Lower leg skin (tissue), 3 donors: ENCODE measurements at regions not wholly inside any gene's neighbourhood (a gene's known extent, or its start where the extent isn't known, plus 50 kb on each side); places are given as distances from the start of the nearest gene placed in this dataset.

ENCODE experiments used
- POLR2A ChIP-seq, 2 donors: fragments of 450-650 bp; IDR thresholded peaks; one replicate each; pipeline ENCODE4 v1.6.1; 2016 to 2017; ENCODE audit warnings: antibody characterized with exemption in 2 of 2, mild to moderate bottlenecking in 1 of 2, moderate library complexity in 1 of 2
- TF ChIP-seq, protein P1 (sequence below), 3 donors: fragments of 450-650 bp; IDR thresholded peaks; one replicate each; pipeline ENCODE4 v1.5.1; 2016; ENCODE audit warnings: antibody characterized with exemption in 3 of 3, mild to moderate bottlenecking in 3 of 3, moderate library complexity in 2 of 3

DNA sequence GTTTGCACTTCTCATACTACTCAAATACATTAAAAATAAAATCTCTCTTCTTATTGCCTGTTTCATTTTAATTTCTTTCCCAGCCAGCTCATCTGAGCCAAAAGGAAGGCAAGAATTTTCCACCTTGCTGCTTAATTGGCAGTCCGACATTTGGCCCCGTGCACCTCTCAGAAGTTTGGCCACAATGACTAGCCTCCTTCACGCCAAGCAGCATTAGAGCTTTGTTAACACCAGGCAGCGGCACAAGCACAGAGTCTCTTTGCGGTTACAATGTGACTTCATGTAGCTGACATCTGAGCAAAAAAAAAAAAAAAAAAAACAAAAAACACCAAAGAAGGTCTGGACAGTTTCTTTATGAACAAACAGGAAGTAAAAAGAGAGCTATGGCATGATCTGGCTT is 248.9 kb downstream of the OSR1 start:
- TF ChIP-seq, protein P1, sequence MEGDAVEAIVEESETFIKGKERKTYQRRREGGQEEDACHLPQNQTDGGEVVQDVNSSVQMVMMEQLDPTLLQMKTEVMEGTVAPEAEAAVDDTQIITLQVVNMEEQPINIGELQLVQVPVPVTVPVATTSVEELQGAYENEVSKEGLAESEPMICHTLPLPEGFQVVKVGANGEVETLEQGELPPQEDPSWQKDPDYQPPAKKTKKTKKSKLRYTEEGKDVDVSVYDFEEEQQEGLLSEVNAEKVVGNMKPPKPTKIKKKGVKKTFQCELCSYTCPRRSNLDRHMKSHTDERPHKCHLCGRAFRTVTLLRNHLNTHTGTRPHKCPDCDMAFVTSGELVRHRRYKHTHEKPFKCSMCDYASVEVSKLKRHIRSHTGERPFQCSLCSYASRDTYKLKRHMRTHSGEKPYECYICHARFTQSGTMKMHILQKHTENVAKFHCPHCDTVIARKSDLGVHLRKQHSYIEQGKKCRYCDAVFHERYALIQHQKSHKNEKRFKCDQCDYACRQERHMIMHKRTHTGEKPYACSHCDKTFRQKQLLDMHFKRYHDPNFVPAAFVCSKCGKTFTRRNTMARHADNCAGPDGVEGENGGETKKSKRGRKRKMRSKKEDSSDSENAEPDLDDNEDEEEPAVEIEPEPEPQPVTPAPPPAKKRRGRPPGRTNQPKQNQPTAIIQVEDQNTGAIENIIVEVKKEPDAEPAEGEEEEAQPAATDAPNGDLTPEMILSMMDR (IDR thresholded peaks at IDR 0.05): no peak
- TF ChIP-seq POLR2A (IDR thresholded peaks at IDR 0.05): no peak
